Fibroblast of skin of abdomen (primary cell): ENCODE measurements at regions not wholly inside any gene's neighbourhood (a gene's known extent, or its start where the extent isn't known, plus 50 kb on each side); places are given as distances from the start of the nearest gene placed in this dataset.
A peak's percentile ranks its signal among the peaks of the same experiment; 100 is the strongest.

ENCODE experiments used
- DNase-seq: peaks from one replicate; pipeline ENCODE4 v3.0.0-alpha.2; 2013

DNA sequence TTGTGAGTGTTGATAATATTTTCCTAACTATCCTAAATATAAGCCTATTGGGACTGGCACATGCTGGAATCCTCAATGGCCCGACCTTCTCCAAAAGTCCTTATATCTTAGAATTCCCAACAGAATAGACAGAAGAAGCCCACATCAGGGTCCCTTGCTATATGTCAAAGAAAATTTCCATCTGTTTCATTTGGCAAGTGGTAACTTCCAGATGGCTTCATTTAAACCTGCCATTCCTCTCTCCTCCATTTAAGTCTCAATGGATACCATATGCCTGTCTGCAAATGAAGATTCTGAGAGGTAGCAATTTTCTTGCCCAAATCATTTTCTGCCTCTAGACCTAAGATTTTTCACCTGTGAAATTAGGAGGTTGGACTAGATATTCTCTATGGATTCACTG, 73.1 kb upstream of the KCNA4 start:
- no peak for DNase-seq

DNA sequence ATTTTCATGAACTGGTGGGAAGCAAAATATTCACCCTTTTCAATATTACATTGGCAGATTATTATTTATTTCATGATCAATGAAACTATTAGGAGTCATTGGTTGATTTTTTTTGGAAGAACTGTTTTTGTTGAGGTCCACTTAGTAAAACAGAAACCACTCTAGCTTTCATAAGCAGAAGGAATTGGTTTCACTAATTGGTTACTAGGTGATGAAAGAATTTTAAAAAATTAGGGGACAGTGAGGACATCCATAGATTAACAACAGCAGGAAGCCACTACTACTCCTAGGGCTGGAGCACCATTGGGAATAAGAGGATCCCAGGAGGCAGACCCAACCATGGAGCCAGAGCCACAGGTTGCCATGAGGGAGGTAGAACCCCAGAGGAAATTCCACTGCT, 74.4 kb upstream of the KCNA4 start:
- DNase-seq: no peak

DNA sequence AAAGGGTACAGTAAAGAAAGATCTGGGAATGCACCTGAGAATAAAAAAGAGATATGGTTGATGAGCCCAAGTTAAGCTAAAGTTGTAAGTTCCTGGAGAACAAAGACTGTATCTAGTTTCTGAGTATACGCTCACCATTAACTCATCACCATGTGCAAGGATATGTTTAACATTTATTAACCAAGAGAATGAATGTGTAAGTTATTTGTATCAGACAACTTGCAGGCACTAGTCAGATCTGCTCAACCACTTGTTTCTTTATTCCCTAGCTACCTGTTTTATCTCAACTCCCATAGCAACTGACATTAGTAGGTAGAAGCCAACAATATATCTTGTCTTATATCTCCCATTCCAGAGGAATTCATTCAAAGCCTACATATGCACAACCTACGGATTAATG, 74.9 kb upstream of the KCNA4 start:
- no peak for DNase-seq

DNA sequence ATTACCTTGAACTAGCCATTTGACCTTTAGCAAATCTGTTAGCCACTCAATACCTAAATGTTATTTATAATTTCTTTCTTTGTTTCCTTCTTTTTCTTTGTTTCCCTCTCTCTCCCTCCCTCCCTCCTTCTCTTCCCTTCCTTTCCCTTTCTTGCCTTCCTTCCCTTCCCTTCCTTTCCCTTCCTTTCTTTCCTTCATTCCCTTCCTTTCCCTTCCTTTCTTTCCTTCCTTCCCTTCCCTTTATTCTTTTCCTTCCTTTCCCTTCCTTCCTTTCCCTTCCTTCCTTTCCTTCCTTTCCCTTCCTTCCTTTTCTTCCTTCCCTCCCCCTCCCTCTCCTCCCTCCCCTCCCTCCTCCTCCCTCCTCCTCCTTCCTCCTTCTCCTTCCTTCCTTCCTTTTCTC, 75.7 kb upstream of the KCNA4 start:
- DNase-seq: no peak

DNA sequence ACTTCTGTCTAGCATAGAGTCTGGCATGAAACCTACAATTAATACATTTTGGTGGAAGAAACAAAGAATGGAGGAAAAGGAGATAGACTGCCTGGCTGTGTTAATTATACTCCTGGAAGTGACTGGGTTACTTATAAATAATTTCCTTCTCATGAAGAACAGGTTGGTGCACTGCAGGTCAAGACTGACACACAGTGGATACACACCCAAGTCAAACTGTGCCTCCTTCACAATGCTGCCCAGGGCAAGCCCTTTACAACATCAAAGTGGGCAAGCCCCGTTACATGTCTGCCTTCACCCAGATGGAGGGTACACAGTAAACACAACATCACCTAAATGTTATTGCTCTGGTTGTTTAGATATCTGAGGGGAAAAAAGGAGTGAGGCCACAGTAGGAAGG, 83.7 kb upstream of the KCNA4 start:
- DNase-seq: no peak

DNA sequence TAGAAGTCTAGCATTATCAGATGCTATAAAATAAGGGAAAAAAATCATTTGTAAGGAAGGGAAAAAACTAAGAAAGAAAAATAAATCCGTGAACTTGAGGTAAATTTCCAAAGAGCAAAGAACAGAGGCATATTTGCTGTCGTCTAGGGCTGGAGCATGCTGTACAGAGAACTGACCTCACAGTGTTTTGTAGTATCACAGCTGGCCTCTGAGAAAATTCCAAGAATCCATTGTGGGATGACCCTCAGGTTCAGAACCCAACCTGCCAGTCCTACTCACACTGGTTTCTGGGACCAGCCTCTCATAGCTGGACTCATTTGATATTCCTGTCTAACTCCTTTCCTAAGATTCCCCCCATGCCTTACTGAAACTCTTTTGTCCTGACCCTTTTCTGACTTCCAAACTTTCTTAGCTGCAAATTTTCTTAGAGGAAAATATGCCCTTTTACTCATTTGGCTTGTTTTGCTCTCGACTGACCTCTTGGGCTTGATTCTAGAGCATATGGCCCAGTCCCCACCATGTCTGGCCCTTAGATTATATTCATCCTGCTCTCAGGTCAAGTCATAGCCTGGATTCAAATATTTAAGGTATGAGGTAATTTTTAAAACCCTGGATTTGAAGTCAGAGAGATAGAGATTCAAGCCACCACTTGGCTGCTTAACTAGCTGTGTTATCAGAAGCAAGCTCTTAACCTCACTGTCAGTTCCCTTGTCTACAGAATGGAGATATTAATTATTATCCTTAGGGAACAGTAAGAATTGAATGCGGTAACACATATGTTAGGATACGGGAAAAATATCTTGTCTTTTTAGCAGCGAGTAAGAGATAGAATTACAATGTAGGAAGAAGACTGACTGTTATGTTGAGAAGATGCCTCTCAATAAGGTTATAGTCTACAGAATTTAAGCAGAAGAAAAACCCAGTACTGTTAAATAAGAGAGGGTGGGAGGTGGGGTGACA, 89.7 kb upstream of the KCNA4 start:
- peak; percentile 22 for DNase-seq

DNA sequence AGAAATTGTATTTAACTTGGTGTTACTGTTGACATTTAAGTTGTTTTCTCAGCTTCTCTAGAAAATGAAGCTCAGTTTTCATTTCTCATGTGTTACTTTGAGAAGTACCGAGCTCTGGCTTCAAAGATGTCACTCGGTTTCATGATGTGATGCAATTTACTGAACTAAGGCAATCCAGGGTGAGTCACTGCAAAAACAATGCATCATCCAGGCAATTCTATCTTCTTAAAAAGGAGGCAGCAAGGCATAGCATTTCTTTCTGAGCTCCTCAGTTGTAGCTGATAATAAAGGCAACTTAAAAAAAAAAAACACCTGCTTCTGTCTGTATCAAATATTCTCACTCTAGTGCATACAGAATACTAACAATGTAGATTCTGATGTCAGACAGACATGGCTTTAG, 91.1 kb upstream of the KCNA4 start:
- peak; percentile 89 for DNase-seq

DNA sequence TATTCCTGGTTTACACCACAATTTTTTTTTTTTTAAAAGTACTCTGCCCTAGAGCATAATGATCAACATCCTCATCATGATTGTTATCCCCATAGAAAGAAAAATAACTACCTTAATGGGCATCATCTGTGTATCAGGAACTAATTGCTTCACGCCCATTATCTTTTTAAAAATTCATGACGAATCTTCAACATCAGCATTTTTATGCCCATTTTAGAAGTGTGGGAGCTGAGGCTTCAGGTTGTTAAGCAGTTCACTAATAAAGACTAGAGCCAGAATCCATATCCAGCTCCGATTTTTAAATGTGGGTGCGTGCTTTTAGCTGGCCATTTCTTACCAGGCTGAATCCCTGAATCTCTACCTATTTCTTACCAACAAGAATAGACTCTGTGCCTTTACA, 92.9 kb upstream of the KCNA4 start:
- no peak for DNase-seq

DNA sequence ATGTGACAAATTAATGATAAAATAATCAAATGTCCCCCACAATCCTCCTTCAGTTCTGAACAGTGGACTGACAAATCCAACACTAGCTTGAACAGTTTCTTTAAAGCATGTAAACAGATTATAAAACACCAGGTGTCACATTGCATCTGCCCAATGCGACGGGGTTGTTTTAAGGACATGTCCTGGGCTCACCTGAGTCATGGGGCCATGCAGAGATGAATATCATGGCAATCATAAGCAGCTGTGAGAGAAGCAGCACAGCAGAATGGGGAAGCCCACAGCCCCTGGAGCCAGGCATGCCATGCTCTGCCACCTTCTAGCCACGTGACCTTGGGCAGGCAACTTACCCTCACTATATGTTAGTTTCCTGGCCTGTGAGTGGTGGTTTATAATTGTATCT, 93.9 kb upstream of the KCNA4 start:
- DNase-seq: no peak

DNA sequence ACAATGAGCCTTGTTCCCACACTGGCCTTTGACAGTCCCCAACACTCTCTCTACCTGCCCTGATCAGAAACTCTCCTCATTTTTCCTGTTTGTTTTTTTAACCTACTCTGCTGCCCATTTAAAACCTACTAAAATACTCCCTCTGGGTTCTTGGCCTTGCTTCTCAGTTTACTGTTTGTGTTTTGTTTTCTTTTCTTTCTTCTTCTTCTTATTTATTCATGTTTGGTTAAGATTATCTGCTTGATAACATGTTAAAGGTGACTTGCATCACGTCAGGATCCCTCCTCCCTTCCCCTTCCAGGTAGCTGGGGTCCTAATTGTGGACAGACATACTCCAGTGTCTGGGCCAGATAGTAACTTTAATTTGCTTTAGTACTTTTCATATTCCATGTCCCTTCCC, 95.0 kb upstream of the KCNA4 start:
- DNase-seq: no peak

DNA sequence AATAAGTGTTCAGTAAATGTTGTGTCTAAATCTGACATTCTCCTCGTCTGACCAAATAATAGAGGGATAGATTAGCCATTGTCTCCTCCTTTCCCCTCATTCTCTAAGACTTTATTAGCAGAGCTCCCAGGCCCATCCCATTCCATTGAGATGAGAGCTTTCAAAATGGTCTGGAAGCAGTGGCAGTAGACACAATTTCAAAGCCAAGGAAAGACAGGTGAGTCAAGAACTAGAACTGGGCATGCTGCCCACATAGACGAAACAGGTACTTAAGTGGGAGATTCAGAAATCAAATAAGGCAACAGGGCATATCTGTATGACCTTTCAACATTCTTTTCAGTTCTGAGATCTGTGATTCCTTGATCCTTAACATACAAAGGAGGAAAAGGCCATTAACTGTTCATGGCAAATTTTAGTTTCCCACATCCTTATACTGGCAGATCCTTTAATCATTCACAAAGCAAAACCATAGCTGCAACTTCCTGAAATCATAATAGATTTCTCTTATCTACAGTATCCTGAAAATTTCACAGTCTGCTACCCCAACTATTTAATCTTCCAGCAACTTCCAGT, 96.6 kb upstream of the KCNA4 start:
- no peak for DNase-seq

DNA sequence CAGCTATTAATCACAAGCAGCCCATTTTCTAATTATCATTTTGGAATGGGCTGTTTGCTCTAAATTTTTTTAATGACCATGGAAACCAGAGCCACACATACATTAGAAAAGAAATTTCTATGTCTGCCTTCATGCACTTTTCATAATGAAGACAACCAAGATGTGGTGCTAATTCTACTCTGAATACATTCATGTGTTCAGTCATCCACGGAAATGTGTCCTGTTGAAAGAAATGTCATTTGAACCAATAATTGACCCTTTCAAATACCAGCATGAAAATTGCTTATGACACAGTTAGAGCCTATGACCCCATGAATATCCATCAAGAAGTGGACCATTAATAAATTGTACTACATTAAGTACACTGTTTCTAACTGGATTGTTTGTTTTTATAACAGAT, 99.7 kb upstream of the KCNA4 start:
- no peak for DNase-seq

DNA sequence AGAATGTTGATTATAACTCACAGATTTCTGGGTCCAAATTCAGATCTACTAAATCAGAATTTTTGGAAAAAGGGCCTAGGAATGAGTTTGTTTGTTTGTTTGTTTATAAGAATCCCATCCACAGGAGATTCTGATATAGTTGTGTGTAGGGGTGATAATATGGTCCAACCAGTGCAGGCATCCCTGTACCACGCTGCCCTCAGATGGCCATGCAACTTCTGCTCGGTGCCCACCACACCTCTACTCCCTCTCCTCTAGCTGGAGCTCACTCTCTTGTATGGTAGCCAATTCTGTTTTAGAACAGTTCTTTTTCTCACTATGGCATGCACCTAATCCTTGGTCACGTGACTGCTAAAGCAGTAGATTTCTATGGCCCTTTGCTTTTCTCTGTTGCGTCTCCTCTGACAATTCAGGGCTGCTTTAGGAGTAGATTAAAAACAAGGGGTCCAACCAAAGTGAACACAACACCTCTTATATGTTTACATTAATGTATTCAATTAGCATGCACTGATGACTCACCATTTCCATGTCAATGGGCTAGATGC, 103.3 kb upstream of the KCNA4 start:
- no peak for DNase-seq

DNA sequence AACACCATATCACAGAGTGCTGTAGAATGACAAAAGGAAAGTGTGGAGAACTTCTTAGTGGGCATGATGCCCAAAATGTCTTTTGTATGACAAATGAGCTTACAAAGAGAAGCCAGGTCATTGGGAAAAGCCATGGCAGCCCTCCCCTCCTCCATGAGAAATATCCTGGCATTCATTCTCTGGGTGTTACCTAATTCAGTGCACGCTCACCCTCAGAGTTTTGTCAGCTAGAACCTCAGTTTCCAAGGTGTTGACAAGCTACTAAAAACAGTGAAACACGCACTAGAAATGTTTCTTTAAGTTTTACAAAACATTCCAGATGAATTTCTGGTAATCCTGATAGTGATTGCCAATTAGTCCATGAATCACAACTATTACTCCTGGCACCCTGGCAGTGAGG, 105.4 kb upstream of the FSHB start:
- peak; percentile 66 for DNase-seq

DNA sequence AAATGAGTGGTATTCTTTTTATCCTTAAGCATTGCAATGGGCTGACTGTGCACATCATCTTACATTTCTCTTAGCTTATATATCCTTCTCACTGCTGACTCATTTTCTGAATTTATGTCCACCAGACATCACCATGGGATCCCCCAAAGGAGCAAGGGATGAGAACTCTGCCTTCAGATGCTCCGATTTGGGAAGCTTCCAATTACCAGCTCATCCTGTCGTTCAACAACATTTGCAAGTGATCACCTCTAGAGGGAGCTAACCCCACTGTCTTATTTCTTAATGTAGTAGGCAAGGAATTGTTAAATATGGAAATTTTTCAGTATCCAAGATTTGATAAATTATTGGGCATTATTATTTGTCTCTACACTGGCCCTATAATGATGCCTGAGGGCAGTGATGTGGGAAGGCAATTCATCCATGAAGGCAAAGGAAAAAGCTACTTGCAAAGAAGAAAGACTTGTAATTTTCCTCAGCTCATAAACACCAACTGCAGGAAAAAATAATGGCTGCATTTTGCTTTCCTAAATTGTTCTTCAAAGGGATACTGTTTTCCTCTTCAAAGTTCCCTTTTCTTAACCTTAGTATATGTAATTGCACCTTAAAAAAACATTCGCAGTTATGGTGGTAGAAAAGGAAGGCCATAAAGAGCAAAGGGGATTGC, 102.4 kb upstream of the FSHB start:
- DNase-seq: peak; percentile 97

DNA sequence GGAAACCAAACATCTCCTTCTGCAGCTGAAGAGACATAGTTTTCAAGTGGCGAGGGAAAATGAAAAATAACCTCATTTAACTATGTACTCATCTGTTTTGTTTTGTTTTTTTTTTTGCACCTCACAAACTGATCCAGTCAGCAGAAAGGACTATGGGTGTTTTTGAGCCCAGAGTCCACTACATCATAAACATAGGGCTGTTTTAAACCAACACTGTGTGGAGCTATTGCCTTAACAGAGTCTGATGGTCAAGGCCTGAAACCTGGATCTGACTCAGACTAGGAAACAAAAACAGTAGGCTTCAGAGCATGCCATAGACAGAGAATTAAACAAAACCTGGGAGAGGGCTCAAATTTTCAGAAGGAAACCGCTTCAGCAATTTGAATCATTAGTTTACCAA, 99.3 kb upstream of the FSHB start:
- peak; percentile 40 for DNase-seq

DNA sequence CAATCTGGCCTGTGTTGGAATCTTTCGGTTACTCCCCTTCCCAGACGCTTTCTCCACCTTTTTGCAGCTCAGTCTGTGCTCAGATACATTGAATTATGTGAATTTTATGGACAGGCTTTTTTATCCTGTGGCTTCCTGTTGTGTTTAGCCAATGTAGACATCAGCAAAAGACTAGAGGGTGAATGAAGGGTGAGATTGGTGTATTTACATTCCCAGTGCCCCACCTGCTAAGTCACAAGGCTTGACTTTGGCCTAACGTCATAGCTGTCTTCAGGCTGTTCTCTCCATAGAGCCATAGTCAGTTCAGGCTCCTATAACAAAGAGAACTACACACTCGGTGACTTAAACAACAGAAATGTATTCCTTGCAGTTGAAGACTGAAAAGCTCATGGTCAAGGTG, 97.5 kb upstream of the FSHB start:
- DNase-seq: no peak

DNA sequence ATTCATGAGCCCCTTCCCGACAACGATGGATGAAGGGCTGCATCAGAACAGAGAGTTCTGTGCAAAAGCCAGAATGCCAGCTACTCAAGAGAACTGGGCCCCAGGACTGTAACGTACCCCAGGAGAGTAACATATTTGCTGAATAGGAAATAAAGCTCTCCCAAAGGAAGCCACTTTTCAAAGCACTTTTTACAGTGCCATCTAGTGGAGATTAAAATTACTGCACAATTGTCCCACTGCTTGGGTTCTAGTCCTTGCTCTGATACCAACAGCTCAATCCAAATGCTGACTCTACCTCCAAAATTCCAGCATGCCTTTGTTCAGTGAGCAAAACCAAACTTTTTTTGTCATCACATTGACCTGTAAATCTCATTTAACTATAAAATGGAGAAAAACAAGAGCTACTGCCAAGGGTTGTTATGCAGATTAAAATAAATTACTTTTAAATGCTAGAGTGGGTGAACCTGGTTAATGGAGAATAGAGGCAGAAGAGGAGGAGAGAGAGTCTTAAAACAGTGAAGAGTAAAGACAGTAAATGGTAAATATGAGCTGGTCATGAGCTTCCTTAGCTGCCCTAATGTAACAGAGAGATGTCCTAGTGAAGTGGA, 87.6 kb upstream of the FSHB start:
- DNase-seq: peak; percentile 37

DNA sequence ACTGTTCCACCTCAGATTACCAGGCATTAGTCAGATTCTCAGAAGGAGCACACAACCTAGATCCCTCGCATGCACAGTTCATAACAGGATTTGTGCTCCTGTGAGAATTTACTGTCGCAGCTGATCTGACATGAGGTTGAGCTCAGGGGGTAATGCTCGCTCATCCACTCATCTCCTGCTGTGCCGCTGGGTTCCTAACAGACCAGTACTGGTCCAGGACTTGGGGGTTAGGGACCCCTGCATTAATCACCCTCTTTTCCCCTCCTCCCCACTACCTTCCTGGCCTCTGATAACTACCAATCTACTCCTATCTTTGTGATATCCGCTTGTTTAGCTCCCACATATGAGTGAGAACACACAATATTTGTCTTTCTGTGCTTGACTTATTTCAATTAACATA, 83.5 kb upstream of the FSHB start:
- no peak for DNase-seq

DNA sequence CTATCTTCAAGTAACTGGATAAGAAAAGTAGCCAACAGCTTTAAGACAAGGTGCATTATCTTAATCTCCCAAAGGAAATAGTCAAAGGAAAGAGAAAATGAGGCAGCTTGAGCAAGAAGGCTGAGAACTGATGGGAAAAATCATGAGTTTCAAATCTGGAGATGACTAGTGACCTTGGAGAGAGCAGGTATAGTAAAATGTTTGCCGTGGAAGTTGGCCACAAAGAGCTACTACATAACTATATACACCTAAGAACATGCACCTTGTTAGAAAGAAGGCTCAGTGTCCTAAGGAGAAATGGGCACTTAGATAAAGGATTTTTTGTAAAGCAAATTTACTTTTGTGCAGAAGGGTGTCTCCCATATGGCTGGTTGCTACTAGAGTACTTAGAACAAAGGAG, 80.8 kb upstream of the FSHB start:
- no peak for DNase-seq

DNA sequence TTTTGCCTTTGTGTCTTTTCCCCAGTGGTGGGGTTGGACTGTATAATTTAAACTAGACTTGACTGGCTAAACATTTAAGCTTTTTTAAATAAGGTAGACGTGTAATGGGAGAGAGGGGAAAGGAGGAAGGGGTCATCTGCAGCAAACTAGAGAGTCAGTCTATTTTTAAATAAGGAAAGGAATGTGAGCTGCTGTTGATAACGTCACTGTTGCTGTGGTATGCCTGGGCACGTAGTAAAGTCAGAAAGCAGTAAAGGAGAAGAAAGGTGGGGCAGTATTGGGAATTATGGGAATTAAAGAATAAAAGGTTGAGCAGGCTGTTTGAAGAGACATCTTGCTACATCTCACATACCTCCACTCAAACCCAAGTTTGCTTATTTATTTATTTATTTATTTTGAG, 80.4 kb upstream of the FSHB start:
- no peak for DNase-seq

DNA sequence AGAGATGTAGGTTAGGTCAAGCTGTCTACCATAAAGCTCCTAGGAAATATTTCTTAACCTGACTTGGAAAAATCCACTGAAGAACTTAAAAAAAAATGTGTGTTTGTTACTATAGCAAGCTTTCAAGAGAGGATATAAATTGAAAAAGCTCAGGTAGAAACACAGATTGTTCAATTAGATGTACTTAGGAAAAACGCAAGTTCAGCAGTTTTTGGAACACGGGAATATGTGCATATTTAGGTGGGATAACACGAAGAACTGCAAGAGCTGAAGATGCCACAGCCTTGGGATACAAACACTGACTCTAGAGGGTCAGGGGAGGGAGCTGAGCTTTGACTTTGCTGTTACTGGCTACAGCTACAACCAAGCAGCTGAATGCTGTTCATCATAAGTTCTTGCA, 77.8 kb upstream of the FSHB start:
- DNase-seq: no peak

DNA sequence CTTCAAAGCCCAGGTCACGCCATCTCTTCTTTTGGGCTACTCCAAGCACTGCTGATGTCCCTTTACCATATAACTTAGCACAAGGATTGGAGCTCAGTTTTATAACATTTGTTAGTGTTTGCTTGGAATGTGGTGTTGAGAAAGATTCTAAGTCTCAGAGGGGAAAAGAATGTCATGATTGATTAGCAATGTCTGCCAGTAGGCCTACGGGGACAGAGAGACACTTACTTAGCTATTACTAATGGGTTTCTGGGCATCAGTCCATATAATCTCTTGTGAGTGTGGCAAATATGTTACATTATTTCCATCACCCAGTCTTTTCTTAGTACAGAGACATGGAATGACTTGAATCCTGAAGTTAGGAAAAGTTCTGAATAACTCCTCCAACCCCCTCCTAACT, 75.4 kb upstream of the FSHB start:
- peak; percentile 61 for DNase-seq
